GM12878 (cell line): ENCODE measurements at regions not wholly inside any gene's neighbourhood (a gene's known extent, or its start where the extent isn't known, plus 50 kb on each side); places are given as distances from the start of the nearest gene placed in this dataset.

Source experiments
- ATAC-seq: fragments of 200-7000 bp; cut with Tn5 transposase; 3 replicates; pipeline ENCODE4 v1.9.1; 2020; ENCODE audit warnings: mild to moderate bottlenecking, moderate library complexity
- BruUV-seq: library from RNA; stranded (reverse); fragments of 400-500 nt; replicated peaks from 2 replicates; lab custom pipeline; 2021; lab: Mats Ljungman, UMichigan
- CTCF ChIA-PET: fragments of 300-600 bp; sonication (Branson Sonifier 250); formaldehyde crosslinking; extraction: SDS; loops from one replicate; lab custom pipeline; 2021; ENCODE audit warnings: inconsistent platforms; lab: Yijun Ruan, JAX
- POLR2A ChIA-PET: fragments of 350-600 bp; formaldehyde crosslinking; extraction: SDS; loops from one replicate; lab custom pipeline; 2021; ENCODE audit warnings: inconsistent platforms; lab: Charles Lee
- RAD21 ChIA-PET: fragments of 300-600 bp; sonication (Branson Sonifier 250); formaldehyde crosslinking; loops from one replicate; lab custom pipeline; 2023; ENCODE audit warnings: antibody characterized with exemption; ENCODE audit not compliant: unreplicated experiment; lab: Charles Lee
- SMC1A ChIA-PET: fragments of 300-600 bp; sonication (Branson Sonifier 250); formaldehyde crosslinking; loops from one replicate; lab custom pipeline; 2023; ENCODE audit not compliant: unreplicated experiment, uncharacterized antibody; lab: Charles Lee
- DNase-seq: peaks from one replicate; pipeline ENCODE4 v3.0.0-alpha.2; 2011; ENCODE audit warnings: low read depth, low spot score
- FAIRE-seq: peaks from 3 replicates; lab custom pipeline; 2011; peaks lifted over from hg19 to GRCh38; lab: Jason Lieb, UNC
- H2AFZ ChIP-seq: 2 replicates; pipeline ENCODE4 v1.6.0; 2011; ENCODE audit warnings: low read depth, low read length, control low read depth; ENCODE audit not compliant: control insufficient read depth
- H3K27ac ChIP-seq: 2 replicates; pipeline ENCODE4 v1.5.1; 2011; ENCODE audit warnings: control low read depth; ENCODE audit not compliant: control insufficient read depth, insufficient read depth
- H3K27me3 ChIP-seq, 2 experiments: replicated peaks in 1 of 2; 2 replicates each; pipeline versions ENCODE4 v1.6.0 to v1.6.1; 2011; ENCODE audit warnings: low read length in 1 of 2; ENCODE audit not compliant: control insufficient read depth in 2 of 2, insufficient read depth in 2 of 2
- H3K36me3 ChIP-seq, 2 experiments: 2 replicates each; pipeline ENCODE4 v1.5.1; 2011; ENCODE audit warnings: low read length in 1 of 2; ENCODE audit not compliant: control insufficient read depth in 2 of 2, insufficient read depth in 2 of 2
- H3K4me1 ChIP-seq: 2 replicates; pipeline ENCODE4 v1.6.1; 2011; ENCODE audit warnings: mild to moderate bottlenecking, low read length, moderate library complexity, mixed read lengths; ENCODE audit not compliant: control insufficient read depth, insufficient read depth
- H3K4me2 ChIP-seq: 2 replicates; pipeline ENCODE4 v1.6.0; 2011; ENCODE audit warnings: control low read depth; ENCODE audit not compliant: control insufficient read depth, insufficient read depth
- H3K4me3 ChIP-seq: fragments of 200-600 bp; sonication (generic); 2 replicates; pipeline ENCODE4 v1.5.1; 2016
- H3K79me2 ChIP-seq: 2 replicates; pipeline ENCODE4 v1.6.0; 2011; ENCODE audit warnings: low read length; ENCODE audit not compliant: control insufficient read depth, insufficient read depth
- H3K9ac ChIP-seq: 2 replicates; pipeline ENCODE4 v1.8.0; 2011; ENCODE audit warnings: low read length, control low read depth, mixed read lengths; ENCODE audit not compliant: control insufficient read depth, insufficient read depth
- H3K9me3 ChIP-seq: replicated peaks from 3 replicates; pipeline ENCODE4 v1.5.1; 2011; ENCODE audit warnings: mild to moderate bottlenecking, low read length; ENCODE audit not compliant: control insufficient read depth, insufficient read depth
- H4K20me1 ChIP-seq: 2 replicates; pipeline ENCODE4 v1.6.0; 2011; ENCODE audit not compliant: control insufficient read depth, insufficient read depth
- BMI1 ChIP-seq: fragments of 450-650 bp; IDR thresholded peaks from 2 replicates; pipeline ENCODE4 v1.6.1; 2016; ENCODE audit warnings: mild to moderate bottlenecking, moderate library complexity, borderline replicate concordance
- E2F8 ChIP-seq: fragments of 450-650 bp; IDR thresholded peaks from 2 replicates; pipeline ENCODE4 v1.6.1; 2018; ENCODE audit warnings: mild to moderate bottlenecking, low read depth, moderate library complexity; ENCODE audit not compliant: partially characterized antibody
- EP300 ChIP-seq, 2 experiments: fragments of 150-350 bp in 1 of 2; IDR thresholded peaks; 2 replicates each; pipeline ENCODE4 v1.6.1; 2011 to 2012; ENCODE audit warnings: low read depth in 2 of 2, low read length in 2 of 2, borderline replicate concordance in 1 of 2, improper control_type of control experiment in 1 of 2, inconsistent platforms in 1 of 2; ENCODE audit not compliant: control insufficient read depth in 1 of 2
- ETV6 ChIP-seq, 2 experiments: fragments of 450-650 bp in 1 of 2; IDR thresholded peaks in 1 of 2; conservative IDR thresholded peaks in 1 of 2; 2 replicates each; pipeline ENCODE4 v1.6.1; 2014; ENCODE audit warnings: antibody characterized with exemption in 1 of 2, borderline replicate concordance in 1 of 2, low read depth in 1 of 2, mild to moderate bottlenecking in 1 of 2, moderate library complexity in 1 of 2
- FOXM1 ChIP-seq: IDR thresholded peaks from 2 replicates; pipeline ENCODE4 v1.6.1; 2012; ENCODE audit warnings: low read depth, mild to moderate bottlenecking, inconsistent platforms, low read length, moderate library complexity
- MXI1 ChIP-seq: fragments of 150-350 bp; IDR thresholded peaks from 2 replicates; pipeline ENCODE4 v1.6.1; 2011; ENCODE audit warnings: low read depth, mild to moderate bottlenecking, inconsistent platforms, low read length, improper control_type of control experiment
- NFYB ChIP-seq: IDR thresholded peaks from 2 replicates; pipeline ENCODE4 v1.6.1; 2011; ENCODE audit warnings: low read depth, mild to moderate bottlenecking, low read length, improper control_type of control experiment, moderate library complexity; ENCODE audit not compliant: insufficient read depth
- PAX8 ChIP-seq: fragments of 450-650 bp; IDR thresholded peaks from 2 replicates; pipeline ENCODE4 v1.6.1; 2017; ENCODE audit warnings: mild to moderate bottlenecking, moderate library complexity
- POU2F2 ChIP-seq: IDR thresholded peaks from 3 replicates; pipeline ENCODE4 v1.6.1; 2011; ENCODE audit warnings: low read depth, mild to moderate bottlenecking, low read length, borderline replicate concordance
- SIX5 ChIP-seq: IDR thresholded peaks from 2 replicates; pipeline ENCODE4 v1.6.1; 2011; ENCODE audit warnings: mild to moderate bottlenecking, low read depth, low read length, moderate library complexity; ENCODE audit not compliant: severe bottlenecking
- SMC3 ChIP-seq: IDR thresholded peaks from 2 replicates; pipeline ENCODE4 v1.6.1; 2011; ENCODE audit warnings: low read length, improper control_type of control experiment, borderline replicate concordance
- SREBF1 ChIP-seq: IDR thresholded peaks from 2 replicates; pipeline ENCODE4 v1.6.1; 2012; ENCODE audit warnings: mild to moderate bottlenecking, low read length
- ZBTB33 ChIP-seq: fragments of 450-650 bp; IDR thresholded peaks from 2 replicates; pipeline ENCODE4 v1.6.1; 2017; ENCODE audit warnings: mild to moderate bottlenecking
- ZNF217 ChIP-seq: fragments of 450-650 bp; IDR thresholded peaks from 2 replicates; pipeline ENCODE4 v1.6.1; 2017; ENCODE audit warnings: antibody characterized with exemption, mild to moderate bottlenecking
- WGBS: methylation state at CpG from one replicate; pipeline ENCODE4 v1.1.6; 2016; ENCODE audit warnings: low lambda C conversion rate; ENCODE audit not compliant: insufficient replicate concordance, insufficient coverage; ENCODE audit errors: missing lambda C conversion rate; 5-methylcytosine and 5-hydroxymethylcytosine counted together
- in situ Hi-C: fragments of 300-500 bp; cut with MboI; formaldehyde crosslinking; loops from 9 replicates; pipeline ENCODE4 v1.14.3; 2018; ENCODE audit warnings: mixed read lengths
- intact Hi-C: fragments of 100-400 bp; cut with micrococcal nuclease; formaldehyde crosslinking; loops from one replicate; pipeline ENCODE4 v1.14.2; 2022; ENCODE audit not compliant: unreplicated experiment

GRCh38 chr18:1213126-1213525, 308.5 kb downstream of the ADCYAP1 start:
- Histone ChIP-seq H3K4me2 (no peak overlapping the region), H2AFZ (no peak overlapping the region), H3K79me2 (no peaks in the 10 kb centered on the region), H3K36me3 (no peaks in the 10 kb centered on the region), H3K9me3 (no peaks in the 10 kb centered on the region), H3K27ac (no peak overlapping the region), H3K27me3 (no peaks in the 10 kb centered on the region), H3K4me1 (no peaks in the 10 kb centered on the region), H3K4me3 (no peak overlapping the region), H3K9ac (no peak overlapping the region), H4K20me1 (no peaks in the 10 kb centered on the region)
- no TSS peak for BruUV-seq
- ChIA-PET POLR2A (no interaction called here), RAD21 (no interaction called here), SMC1A (no interaction called here), CTCF (no interaction called here)
- FAIRE-seq (no peak), ATAC-seq (no peak), DNase-seq (no peak)
- in situ Hi-C loops (no loop called here), intact Hi-C loops (no loop called here)
- 19% methylated on average over 1 of the region's 1 CpG for WGBS
- TF ChIP-seq ETV6 (conservative IDR thresholded peaks at IDR 0.05 in 1 of 2, IDR thresholded peaks at IDR 0.05 in 1 of 2; ENCODE audit: borderline replicate concordance in 1 of 2, low read depth in 1 of 2) (no peak), ZNF217 (no peak), PAX8 (no peak), MXI1 (no peak), SIX5 (no peak), FOXM1 (no peak), BMI1 (no peak)

GRCh38 chr18:1222880-1223279, 318.2 kb downstream of the ADCYAP1 start:
- no peak for FAIRE-seq
- H3K79me2 ChIP-seq, result no peaks in the 10 kb centered on the region
- TF ChIP-seq E2F8 (no peak), POU2F2 (no peak), SREBF1 (no peak), ZBTB33 (no peak), EP300 (IDR thresholded peaks at IDR 0.05; ENCODE audit: borderline replicate concordance in 1 of 2, control insufficient read depth in 1 of 2, low read depth in 2 of 2, low read length in 2 of 2) (no peak), NFYB (no peak), SMC3 (no peak)

More at GRCh38 chr18:1222880-1223279, 318.2 kb downstream of the ADCYAP1 start:
- ATAC-seq, result no peak
- H3K9ac ChIP-seq, result no peak overlapping the region
- BruUV-seq, result no TSS peak
- H3K4me2 ChIP-seq, result no peak overlapping the region
- CTCF ChIA-PET, result no interaction called here
- no peak for DNase-seq
- no peaks in the 10 kb centered on the region for H3K27me3 ChIP-seq
- in situ Hi-C loops, result no loop called here
- no peak overlapping the region for H3K4me3 ChIP-seq
- RAD21 ChIA-PET, result no interaction called here
- 20% methylated on average over 2 of the region's 2 CpGs for WGBS
- H2AFZ ChIP-seq, result no peak overlapping the region
- SMC1A ChIA-PET, result no interaction called here
- no peak overlapping the region for H3K27ac ChIP-seq
- POLR2A ChIA-PET, result no interaction called here
- H3K36me3 ChIP-seq, result no peaks in the 10 kb centered on the region
- H4K20me1 ChIP-seq, result no peaks in the 10 kb centered on the region
- intact Hi-C loops, result no loop called here
- H3K9me3 ChIP-seq, result no peaks in the 10 kb centered on the region
- no peaks in the 10 kb centered on the region for H3K4me1 ChIP-seq
